ENCODE measurements at regions not wholly inside any gene's neighbourhood (a gene's known extent, or its start where the extent isn't known, plus 50 kb on each side); places are given as distances from the start of the nearest gene placed in this dataset.

DNA sequence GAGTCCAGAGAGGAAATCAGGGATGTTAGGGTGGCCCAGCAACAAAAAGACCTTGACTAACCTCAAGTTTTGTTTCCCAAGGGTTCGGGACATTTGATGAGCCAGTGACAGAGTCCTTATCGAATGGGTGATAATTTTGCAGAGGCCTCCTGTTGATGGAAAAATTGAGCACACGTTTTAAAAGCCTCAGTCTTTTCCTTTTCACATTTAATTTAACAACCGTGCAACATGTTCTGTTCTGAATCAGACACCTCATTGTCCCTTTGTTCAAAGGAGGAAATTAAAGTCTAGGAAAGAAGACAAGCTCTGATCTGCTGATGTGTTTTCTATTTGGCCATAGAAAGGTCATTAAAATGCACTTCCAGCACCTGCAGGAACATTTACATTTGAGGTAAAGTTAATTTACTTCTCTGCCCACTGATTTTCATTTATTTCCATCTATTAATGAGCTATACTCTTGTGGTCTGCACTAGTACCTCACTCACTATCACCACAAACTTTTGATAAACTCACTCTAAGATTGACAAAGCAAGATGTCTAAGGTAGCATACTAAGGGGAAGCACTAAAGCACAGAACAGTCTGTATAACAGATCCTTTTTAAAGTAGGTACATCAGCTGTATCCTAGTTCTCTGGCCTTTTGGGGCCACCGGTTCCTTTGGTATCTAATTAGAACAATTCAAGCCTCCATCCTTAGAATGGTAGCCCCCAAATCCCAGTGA lies 147.0 kb downstream of the RPAP3 start:
- DNase-seq = no peak

DNA sequence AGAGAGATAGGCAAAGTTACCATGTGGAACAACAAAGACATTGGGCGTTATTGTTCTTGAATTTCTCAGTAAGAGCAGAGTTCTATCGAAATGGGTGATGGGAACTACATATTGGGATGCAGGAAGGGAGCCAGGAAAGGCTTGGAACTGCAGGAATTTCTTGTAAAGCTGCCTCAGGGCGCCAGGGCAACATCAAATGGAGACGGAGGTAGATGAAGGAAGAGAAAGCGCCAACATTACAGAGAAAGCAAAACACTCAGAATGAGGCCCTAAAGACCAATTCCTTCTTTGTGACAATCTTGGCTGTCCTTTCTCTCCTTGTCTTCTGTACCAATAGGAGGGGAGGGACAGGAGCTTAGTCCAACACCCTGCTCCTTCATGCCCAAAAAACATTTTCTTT lies 148.4 kb downstream of the RPAP3 start:
- DNase-seq = no peak

DNA sequence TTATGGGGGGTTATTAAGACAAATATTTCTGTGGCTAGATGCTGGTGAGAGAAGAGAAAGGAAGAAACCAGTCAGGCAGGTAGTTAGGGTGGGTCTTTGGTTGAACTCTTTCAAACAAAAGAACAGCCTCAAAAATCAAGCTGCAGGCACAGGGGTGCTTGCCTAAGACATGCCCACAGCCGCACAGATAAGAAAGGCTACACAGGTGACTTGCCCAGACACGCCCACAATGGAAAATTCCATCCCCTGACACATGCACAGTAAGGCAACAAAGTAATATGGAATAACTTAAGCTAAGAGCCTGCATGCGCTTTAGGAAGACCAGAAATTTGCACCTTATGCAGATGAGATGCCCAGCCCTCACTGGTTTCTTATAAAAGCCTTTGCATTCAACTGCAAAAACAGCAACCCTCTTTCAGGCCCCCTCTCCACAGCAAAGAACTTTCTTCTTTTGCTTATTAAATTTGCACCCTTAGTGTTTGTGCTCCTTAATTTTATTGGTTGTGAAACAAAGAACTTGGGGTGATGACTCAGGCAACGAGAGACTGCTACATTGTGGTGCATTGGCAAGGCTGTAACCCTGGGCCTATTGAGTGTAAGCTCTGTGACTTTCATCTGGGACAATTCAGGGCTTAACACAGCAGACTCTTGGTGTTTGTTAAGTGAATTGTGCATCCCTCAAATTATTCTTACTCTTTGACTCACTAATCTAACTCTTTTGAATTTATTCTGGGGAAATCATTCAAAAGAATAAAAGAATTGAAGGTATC lies 149.4 kb downstream of the RPAP3 start:
- no peak for DNase-seq

DNA sequence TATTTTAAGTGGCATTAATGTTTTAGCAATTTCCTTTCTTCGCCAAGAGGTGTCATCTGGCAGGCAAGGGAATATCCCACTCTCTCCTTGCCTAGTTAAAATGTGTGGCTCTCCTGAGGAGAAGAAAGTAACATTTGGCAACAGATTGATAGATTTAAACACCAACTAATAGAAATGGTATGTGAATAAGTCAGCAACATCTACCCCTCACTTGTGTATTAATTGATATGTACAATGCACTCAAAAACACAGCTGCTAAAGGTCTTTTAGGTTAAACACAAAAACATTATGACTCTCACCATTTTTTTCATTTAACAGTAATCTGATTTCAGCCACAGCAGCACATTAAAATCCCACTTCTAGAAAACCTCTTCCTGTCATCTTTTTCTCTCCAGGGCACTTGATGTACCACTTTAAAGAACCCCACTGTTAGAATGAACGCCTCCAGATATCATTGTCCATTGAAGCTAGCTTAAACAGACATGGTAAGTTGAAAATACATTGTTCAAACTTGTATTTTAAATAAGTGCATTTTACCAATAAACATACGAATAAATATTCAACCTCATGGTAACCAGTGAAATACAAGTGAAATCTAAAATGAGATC lies 151.7 kb downstream of the RPAP3 start:
- DNase-seq = no peak

DNA sequence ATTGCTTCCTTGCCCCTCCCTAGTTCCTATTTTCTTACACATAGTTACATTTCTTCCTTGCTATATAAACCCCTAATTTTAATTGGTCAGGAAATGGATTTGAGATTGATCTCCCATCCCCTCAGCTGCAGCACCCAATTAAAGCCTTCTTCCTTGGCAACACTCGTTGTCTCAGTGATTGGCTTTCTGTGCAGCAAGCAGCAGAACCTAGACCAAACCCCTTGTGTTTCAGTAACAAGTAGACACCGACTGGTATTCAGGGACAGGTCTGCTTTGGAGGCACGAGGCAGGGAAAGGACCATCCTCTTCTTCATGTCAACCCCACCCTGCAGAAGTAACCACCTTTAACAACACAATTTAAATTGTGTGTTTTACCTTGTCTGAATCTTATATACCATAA lies 152.6 kb downstream of the RPAP3 start:
- no peak for DNase-seq

DNA sequence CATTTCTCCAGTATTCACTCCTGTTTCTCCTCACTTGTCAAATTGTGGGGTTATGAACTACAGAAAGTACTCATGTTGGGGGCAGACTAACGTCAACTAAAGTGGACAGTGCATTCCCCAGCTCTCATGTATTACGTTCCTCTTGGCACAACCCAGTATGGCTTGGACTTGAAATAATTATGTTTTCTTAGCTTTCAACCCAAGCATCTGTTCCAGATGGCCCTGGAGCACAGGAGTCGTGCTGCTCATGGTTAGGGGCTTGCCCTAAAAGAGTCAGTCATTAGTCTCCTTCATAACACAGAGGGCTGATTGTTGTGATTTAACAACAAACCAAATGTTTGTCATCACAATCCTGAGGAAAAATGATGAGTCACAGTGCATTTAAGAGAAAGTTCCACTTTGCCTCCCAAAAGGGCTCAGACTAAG lies 154.4 kb downstream of the RPAP3 start:
- DNase-seq = no peak

DNA sequence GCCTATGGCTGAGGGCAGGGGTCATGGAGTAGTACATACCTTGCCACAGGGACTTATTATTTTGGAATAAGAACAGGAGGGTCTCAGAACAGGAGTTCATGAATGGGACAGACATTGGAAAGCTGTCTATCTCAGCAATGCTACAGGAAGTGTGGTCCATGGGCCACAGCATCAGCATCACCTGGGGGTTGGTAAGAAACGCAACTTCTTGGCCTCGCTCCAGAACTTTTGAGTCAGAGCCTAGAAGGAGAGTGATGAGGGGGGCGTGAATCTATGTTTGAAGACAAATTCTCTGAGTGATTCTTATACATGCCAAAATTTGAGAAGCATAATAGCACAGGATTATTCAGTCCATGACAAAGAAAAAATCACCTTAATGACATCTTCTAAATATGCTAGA lies 156.6 kb downstream of the RPAP3 start:
- DNase-seq = no peak

DNA sequence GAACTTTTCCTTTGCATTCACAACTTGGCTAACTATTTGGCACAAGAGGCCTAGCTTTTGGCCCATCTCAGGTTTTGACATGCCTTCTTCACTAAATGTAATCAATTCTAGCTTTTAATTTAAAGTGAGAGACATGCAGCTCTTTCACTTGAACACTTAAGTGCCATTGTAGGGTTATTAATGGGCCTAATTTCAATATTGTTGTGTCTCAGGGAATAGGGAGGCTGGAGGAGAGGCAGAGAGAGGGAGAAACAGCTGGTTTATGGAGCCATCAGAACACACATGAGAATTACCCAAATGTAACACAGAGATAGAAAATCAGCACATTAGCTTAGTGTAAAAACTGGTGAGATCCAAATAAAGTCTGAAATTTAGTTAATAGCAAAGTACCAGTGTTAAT lies 157.4 kb downstream of the RPAP3 start:
- no peak for DNase-seq

DNA sequence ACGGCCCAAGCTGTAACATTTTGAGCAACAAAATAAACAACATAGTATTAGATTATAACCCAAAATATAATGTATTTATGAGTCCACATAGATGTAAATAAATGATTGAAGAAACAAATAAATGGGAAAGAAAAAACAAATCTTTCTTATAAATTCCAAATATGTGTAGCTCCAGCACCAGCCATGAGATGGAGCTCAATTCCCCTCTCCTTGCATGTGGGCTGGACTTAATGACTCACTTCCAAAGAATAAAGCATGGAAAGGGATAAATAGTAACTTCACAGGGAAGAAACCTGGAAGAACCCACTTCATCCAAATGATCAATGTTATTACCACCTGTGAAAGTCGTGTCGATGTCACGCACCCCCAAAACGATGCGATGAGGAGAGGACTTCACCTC lies 158.8 kb downstream of the RPAP3 start:
- no peak for DNase-seq

DNA sequence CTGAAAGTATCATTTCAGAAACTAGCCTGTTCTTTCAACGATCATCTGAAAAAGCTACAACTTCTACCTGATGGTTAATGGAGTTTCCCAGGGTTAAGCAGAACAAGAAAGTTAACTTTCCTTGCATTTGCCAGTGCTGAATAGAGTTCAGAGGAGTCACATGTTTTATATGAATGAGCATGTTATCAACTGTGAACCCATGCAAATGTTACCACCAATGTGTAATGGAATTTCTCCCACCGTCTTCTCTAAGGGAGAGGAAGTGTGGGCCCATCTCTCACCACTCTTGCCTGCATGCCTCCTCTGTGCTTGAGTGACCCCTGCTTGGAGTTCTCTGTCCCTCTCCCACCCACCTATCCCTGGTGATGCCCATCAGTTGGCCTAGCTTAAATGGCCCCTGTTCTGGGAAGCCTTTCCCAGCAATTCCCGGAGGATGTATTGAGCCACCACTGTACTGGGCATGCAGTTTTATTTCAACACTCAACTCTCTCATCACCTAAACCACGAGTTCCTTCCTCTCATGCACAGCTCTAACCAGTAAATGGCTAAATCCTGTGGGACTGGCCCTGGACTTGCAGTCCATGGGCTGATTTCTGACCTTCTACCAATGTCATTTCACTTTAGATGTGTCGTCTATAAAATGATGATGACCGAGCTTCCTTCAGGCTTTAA lies 159.8 kb downstream of the RPAP3 start:
- no peak for DNase-seq

DNA sequence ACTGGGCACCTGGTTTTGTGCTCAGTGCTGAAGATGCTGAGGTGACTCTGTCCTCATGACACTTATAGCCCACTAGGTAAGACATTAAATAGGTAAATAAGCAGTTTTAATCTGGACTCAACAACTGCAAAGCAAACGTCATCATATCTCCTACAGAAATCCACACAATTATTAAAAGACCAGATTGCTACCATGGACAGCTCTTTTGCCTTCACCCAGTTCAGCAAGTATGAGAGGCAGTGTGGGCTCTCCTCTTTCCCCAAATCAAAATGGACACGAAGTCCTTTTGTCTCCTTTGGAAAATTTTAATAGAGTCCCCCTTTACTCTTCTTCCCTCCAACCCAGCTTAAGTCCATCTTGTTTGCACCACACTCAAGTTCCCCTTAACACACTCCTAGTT lies 171.1 kb downstream of the RPAP3 start:
- no peak for DNase-seq

DNA sequence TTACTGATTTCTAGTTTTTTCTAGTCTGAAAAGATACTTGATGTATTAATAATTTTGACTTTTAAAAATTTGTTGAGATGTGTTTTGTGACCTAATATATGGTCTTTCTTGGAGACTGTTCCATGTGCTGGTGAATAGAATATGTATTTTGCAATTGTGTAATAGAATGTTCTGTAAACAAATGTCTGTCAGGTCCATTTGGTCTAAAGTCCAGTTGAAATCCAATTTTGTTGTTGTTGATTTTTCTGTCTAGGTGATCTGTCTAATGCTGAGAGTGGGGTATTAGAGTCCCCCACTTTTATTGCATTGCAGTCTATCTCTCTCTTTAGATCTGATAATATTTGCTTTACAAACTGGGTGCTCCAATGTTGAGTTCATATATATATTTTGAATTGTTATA lies 175.8 kb downstream of the RPAP3 start:
- no peak for DNase-seq

DNA sequence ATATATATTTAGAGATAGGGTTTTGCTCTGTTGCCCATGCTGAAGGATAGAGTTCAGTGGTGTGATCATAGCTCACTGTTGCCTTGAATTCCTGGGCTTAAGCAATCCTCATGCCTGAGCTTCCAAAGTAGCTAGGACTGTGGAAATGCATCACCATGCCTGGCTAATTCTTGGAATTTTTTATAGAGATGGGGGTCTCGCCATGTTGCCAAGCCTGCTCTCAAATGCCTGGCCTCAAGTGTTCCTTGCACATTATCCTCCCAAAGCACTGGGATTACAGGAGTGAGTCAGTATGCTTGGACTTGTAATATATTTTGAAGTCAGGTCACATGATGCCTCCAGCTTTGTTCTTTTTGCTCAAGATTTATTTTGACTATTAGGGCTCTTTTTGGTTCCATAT lies 178.0 kb downstream of the RPAP3 start:
- DNase-seq = no peak

DNA sequence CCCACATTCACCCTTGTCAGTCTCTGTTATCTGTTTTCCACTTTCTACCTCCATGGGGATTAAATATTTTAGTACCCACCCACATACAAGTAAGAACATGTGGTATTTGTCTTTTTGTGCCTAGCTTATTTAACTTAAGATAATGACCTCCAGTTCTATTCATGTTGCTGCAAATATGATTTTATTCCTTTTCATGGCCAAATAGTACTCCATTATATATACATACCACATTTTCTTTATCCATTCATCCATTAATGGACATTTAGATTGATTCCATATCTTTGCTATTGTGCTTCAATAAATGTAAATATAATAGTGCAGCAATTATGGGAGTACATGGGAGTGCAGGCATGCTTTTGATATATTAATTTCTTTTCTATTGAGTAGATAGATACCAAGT lies 185.8 kb downstream of the RPAP3 start:
- DNase-seq = no peak

DNA sequence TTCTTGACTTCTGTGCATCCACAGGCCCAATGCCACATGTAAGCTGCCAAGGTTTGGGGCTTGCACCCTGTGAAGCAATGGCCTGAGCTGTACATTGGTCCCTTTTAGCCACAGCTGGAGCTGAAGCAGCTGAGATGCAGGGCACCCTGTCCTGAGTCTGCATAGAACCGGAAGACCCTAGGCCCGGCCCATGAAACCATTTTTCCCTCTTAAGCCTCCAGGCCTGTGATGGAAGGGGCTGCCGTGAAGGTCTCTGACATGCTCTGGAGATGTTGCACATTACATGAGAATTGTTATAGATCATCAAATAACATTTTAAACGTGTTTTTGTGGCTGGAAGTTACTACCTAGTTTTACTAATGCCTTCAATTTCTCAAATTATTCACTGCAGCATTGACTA lies 188.7 kb downstream of the RPAP3 start:
- no peak for DNase-seq

DNA sequence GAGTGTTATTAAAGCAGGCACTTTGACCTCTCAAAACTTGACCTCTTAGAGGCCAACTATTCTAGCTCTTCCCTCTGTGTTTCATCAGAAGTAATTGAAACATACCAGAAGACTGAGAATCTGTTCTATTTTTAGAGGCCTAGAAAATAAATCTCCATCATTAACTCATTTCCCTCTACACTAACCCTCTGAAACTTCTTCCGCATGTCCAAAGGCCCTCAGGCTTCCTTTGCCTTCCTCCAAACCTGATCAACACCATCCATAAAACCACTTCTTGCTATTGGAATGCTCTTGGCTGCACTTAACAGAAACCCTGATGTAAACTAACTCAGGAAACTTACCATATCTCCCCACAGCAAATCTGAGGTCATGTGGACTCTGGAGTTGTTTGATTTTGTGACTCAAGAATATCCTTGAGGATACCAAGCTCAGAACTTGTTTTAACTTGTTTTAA lies 196.4 kb downstream of the RPAP3 start:
- DNase-seq = no peak

DNA sequence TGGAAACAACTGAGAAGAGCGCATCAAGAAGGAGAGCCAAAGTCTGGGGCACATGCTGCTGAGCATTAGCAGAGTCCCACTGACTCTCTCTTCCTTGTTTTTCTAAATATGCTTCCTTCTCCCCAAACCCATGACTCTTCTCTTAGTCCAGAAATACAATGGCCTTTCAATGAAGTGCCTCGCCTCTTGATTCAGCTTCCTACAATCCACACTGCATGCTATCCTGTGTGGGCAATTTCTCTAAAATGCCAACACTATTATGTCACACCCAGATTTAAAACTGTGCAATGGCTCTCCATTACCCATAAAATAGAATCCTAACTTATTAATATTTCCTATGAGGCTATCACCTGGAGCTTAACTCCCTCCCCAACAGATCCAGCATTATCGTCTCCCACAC lies 198.6 kb downstream of the RPAP3 start:
- no peak for DNase-seq

DNA sequence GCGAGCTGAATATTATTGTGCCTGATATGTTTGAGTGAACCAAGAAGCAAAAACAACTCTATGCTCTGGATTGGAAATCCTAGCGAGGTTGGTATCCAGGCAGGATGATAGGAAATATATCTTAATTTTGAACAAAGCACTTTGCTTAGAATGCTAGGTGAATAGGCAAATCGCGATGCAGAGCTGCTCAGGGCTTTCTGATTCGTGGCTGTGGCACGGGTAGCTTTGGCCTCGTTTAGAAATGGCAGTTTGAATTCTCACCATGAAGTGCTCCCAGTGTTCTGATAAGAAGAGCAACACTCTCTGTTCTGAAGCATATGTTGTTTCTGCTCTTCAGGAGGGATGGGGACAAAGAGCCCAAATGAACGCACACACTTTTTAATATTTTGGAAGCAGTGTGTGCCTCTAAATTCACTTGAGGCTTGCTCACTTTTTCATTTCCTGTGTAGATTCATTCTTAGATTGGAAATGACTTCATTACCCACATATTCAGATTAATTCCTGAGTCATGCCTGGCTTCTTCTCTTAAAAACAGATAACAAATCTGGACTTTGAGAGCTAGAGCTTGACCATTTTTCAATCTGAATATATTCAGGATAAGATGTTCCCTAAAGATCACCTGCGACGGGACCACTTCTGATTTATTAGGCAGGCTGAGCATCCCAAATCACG lies 200.9 kb downstream of the RPAP3 start:
- DNase-seq = no peak

DNA sequence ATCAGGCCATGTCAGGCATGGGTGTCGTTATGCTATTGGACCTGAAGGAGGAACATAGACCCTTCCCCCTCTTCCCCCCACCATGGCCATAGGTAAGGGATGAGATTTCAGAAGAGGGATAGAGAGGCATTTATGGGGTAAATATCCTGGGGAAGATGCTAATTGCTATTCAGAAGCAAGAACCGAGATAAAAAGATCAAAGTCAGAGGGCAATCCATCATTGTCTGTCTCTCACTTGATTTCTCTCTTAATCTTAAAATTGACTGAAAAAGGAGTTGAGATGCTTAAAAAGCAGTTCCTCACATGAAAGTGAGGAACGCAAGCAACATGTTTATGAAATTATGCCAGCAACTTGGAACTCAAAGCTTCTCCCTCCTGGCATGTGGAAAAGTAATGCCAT lies 212.0 kb downstream of the RPAP3 start:
- DNase-seq = no peak

DNA sequence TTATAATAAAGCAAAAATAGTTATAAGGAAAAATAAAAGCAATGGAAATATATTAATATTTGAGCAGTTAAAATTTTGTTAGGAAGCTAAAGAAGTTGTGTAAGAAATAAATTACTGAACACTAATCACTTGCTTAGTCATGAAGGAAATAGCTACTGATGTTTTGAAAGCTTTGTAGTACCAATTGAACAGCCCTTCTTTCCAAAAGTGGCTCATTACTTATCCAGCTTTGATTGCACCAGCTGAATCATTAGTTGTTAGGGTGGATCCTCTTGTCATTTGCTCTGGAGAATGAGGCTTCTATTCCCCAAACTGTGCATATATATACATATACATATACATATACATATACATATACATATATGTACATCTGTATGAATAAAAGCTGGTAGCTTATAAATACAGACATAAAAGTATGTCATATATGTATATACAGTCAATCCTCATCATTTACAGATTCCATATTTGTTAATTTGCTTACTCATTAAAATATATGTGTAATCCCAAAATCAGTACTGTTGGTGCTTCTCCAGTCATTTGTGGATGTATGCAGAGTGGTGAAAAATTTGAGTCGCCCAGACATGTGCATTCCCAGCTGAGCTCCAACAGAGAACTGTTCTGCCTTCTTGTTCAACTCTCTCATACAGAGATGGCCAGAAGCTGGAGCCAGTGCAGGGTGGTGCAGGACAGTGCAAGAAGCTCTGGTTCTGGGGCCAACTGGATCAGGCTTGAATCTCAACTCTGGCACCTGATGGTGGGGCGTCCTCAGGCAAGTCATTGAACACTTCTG lies 214.1 kb downstream of the RPAP3 start:
- no peak for DNase-seq

DNA sequence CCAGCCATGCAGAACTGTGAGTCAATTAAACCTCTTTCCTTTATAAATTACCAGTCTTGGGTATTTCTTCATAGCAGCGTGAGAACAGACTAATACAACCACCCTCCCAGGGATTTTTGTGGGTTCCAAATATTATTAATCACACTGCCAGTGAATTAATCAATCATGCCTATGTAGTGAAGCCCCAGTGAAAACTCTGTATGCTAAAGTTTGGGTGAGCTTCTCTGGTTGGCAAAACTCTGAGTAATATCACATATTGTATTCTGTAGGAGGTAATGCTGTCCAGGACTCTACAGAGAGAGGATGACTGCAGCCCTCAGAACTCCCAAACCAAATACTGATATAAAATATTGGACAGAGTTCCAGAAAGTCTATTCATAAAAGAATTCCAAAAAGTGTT lies 216.9 kb downstream of the RPAP3 start:
- DNase-seq = no peak

DNA sequence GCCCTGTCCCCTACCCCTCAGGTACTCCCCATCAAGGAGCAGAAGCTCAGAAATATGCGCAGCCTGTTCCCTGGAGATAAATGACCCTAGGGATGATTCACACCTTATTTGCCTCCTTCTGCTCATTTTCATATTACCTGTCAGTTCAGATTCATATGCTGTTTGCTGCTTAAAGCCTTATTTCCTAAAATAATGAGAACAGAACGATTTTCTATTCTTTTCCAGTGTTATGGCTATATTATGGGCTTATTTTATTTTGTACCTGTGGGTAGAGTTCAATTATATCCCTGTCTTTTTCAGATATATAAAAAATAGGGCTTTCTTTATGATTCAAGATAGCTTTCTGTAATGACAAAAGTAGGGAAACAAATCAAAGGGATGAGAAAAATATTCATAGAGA lies 224.8 kb downstream of the RPAP3 start:
- DNase-seq = no peak
